ENCODE measurements at regions not wholly inside any gene's neighbourhood (a gene's known extent, or its start where the extent isn't known, plus 50 kb on each side); places are given as distances from the start of the nearest gene placed in this dataset.
A peak's percentile ranks its signal among the peaks of the same experiment; 100 is the strongest.
"Not testable (repeated sequence)": the region's sequence is repeated elsewhere in the genome, so short reads cannot be mapped to it uniquely, and the experiment has no call there.

GRCh38 chr18:8882632-8883408, 177.5 kb downstream of the MTCL1 start:
- DNase-seq (ENCODE audit: low spot score): no peak

- no peak for DNase-seq (ENCODE audit: low spot score)
These were observed 178.0 kb downstream of the MTCL1 start for GRCh38 chr18:8883409-8883668.

- not testable (repeated sequence) for DNase-seq (ENCODE audit: low spot score)
These were observed 182.5 kb downstream of the MTCL1 start for GRCh38 chr18:8887877-8888276.

GRCh38 chr18:8889489-8889888, 184.1 kb downstream of the MTCL1 start:
- DNase-seq (ENCODE audit: low spot score): no peak

GRCh38 chr18:8890503-8890902, 185.1 kb downstream of the MTCL1 start:
- not testable (repeated sequence) for DNase-seq (ENCODE audit: low spot score)

GRCh38 chr18:8890957-8891464, 185.7 kb downstream of the MTCL1 start:
- DNase-seq (ENCODE audit: low spot score): peak; percentile 85

- no peak for DNase-seq (ENCODE audit: low spot score)
These were observed 187.9 kb downstream of the MTCL1 start for GRCh38 chr18:8893221-8893620.

- DNase-seq (ENCODE audit: low spot score): no peak
These were observed 188.4 kb downstream of the MTCL1 start for GRCh38 chr18:8893628-8894231.

GRCh38 chr18:8894823-8895222, 189.5 kb downstream of the MTCL1 start:
- DNase-seq (ENCODE audit: low spot score): no peak

- no peak for DNase-seq (ENCODE audit: low spot score)
These were observed 190.0 kb downstream of the MTCL1 start for GRCh38 chr18:8895341-8895740.

GRCh38 chr18:8895987-8896619, 190.7 kb downstream of the MTCL1 start:
- peak; percentile 14 for DNase-seq (ENCODE audit: low spot score)

- no peak for DNase-seq (ENCODE audit: low spot score)
These were observed 193.6 kb downstream of the MTCL1 start for GRCh38 chr18:8899000-8899399.

GRCh38 chr18:8900552-8900951, 195.2 kb downstream of the MTCL1 start:
- DNase-seq (ENCODE audit: low spot score): no peak

GRCh38 chr18:8901019-8901418, 195.7 kb downstream of the MTCL1 start:
- no peak for DNase-seq (ENCODE audit: low spot score)

- DNase-seq (ENCODE audit: low spot score): no peak
These were observed 198.2 kb upstream of the NDUFV2 start for GRCh38 chr18:8904316-8904715.

- no peak for DNase-seq (ENCODE audit: low spot score)
These were observed 193.5 kb upstream of the NDUFV2 start for GRCh38 chr18:8908792-8909510.

GRCh38 chr18:8910186-8910822, 192.2 kb upstream of the NDUFV2 start:
- DNase-seq (ENCODE audit: low spot score): no peak

GRCh38 chr18:8910843-8911242, 191.7 kb upstream of the NDUFV2 start:
- DNase-seq (ENCODE audit: low spot score): no peak

GRCh38 chr18:8911408-8912340, 190.8 kb upstream of the NDUFV2 start:
- no peak for DNase-seq (ENCODE audit: low spot score)

GRCh38 chr18:8912348-8913326, 189.9 kb upstream of the NDUFV2 start:
- no peak for DNase-seq (ENCODE audit: low spot score)

All from LoVo (cell line).